GM23338 (cell line): ENCODE measurements at regions not wholly inside any gene's neighbourhood (a gene's known extent, or its start where the extent isn't known, plus 50 kb on each side); places are given as distances from the start of the nearest gene placed in this dataset.

Source experiments
- EZH2 ChIP-seq: fragments of 200-600 bp; sonication (generic); IDR thresholded peaks from one replicate; pipeline ENCODE4 v1.8.0; 2017; ENCODE audit warnings: antibody characterized with exemption, mild to moderate bottlenecking, low read depth; ENCODE audit not compliant: unreplicated experiment
- EZH2phosphoT487 ChIP-seq: fragments of 200-600 bp; sonication (generic); IDR thresholded peaks from one replicate; pipeline ENCODE4 v1.8.1; 2018; ENCODE audit warnings: antibody characterized with exemption; ENCODE audit not compliant: unreplicated experiment
- TF ChIP-seq, protein P1 (sequence below), 2 experiments: fragments of 200-600 bp in 1 of 2; sonication (generic) in 1 of 2; conservative IDR thresholded peaks; 2 replicates each; pipeline versions ENCODE4 v1.5.1 to v1.6.1; 2016 to 2017; ENCODE audit warnings: antibody characterized with exemption in 2 of 2, low read depth in 2 of 2, mild to moderate bottlenecking in 2 of 2, moderate library complexity in 1 of 2
- TF ChIP-seq, protein P2 (sequence below): IDR thresholded peaks from 2 replicates; pipeline ENCODE4 v1.6.1; 2016; ENCODE audit warnings: antibody characterized with exemption

DNA sequence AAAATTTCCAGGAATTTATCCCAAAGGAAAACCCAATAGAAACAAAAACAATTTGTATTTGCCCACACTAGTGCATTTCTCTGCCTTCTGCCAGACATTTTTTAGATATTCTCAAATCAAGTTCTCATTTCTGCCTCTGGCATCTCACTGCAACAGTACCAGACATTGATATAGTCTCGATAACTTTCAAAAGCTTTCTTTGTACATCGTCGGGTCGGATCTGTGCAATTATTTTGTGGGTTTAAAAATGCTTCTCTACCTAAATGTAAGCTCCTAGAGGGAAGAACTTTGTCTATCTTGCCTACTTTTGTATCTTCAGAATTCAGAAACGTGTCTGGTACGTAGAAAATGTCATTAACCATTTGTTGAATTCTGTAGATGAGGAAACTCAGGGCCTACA lies 125.5 kb upstream of the LIFR start:
- TF ChIP-seq, protein P1, sequence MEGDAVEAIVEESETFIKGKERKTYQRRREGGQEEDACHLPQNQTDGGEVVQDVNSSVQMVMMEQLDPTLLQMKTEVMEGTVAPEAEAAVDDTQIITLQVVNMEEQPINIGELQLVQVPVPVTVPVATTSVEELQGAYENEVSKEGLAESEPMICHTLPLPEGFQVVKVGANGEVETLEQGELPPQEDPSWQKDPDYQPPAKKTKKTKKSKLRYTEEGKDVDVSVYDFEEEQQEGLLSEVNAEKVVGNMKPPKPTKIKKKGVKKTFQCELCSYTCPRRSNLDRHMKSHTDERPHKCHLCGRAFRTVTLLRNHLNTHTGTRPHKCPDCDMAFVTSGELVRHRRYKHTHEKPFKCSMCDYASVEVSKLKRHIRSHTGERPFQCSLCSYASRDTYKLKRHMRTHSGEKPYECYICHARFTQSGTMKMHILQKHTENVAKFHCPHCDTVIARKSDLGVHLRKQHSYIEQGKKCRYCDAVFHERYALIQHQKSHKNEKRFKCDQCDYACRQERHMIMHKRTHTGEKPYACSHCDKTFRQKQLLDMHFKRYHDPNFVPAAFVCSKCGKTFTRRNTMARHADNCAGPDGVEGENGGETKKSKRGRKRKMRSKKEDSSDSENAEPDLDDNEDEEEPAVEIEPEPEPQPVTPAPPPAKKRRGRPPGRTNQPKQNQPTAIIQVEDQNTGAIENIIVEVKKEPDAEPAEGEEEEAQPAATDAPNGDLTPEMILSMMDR (conservative IDR thresholded peaks at IDR 0.05; ENCODE audit: low read depth in 2 of 2) = no peak
- TF ChIP-seq, protein P2, sequence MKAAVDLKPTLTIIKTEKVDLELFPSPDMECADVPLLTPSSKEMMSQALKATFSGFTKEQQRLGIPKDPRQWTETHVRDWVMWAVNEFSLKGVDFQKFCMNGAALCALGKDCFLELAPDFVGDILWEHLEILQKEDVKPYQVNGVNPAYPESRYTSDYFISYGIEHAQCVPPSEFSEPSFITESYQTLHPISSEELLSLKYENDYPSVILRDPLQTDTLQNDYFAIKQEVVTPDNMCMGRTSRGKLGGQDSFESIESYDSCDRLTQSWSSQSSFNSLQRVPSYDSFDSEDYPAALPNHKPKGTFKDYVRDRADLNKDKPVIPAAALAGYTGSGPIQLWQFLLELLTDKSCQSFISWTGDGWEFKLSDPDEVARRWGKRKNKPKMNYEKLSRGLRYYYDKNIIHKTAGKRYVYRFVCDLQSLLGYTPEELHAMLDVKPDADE = no peak
- no peak for TF ChIP-seq EZH2
- TF ChIP-seq EZH2phosphoT487 = no peak
